ENCODE measurements at regions not wholly inside any gene's neighbourhood (a gene's known extent, or its start where the extent isn't known, plus 50 kb on each side); places are given as distances from the start of the nearest gene placed in this dataset.

DNA sequence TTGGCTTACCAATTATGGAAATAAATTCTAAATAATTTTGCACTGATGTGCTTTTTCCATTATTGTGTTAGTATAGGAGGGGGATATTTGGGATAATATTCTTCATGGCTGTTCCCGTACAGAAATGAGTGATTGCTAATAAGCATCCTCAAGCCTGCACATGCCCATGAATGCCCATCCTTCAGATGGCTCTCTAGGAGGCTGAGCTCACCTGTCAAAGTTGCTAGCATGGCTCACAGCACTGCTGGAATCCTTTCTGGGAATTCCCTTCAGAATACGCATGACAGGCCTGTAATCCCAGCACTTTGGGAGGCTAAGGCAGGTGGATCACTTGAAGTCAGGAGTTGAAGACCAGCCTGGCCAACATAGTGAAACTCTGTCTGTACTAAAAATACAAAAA lies 124.1 kb downstream of the NXNL2 start:
- DNase-seq, result no peak

DNA sequence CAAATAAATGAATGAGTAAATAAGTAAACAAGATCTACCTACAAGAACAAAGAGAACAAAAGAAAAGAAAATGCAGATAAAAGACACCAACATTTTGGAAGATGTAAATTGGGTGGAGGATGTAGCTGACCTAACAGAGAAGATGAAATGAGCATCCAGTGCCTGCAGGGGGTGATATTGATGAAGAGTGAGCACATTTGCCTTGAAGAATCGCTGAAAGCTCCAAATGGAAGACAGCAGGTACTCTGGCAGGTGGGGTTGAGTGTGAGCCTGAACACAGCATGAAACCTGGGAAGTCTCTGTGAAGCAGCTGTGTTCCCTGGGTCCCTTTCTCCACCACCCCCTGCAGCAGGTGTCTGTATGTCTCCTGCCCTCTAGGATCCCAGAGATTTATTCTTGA lies 125.6 kb downstream of the NXNL2 start:
- DNase-seq, result no peak

DNA sequence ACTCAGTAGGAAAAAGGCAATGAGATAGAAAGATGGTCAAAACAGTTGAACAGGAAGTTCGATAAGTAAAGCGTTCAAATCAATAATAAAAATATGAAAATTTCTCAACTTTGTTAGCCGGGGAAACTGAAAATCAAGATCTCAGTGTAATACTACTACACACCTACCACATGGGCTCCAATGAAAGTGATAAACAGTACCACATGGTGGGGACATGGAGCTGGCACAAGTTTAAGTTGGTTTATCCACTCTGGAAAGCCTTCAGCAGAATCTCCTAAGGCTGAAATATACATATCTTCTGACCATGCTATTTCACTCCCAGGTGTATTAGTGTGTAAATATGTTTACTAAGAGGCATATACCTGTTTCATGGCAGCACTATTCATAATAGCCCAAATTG lies 126.8 kb downstream of the NXNL2 start:
- no peak for DNase-seq

DNA sequence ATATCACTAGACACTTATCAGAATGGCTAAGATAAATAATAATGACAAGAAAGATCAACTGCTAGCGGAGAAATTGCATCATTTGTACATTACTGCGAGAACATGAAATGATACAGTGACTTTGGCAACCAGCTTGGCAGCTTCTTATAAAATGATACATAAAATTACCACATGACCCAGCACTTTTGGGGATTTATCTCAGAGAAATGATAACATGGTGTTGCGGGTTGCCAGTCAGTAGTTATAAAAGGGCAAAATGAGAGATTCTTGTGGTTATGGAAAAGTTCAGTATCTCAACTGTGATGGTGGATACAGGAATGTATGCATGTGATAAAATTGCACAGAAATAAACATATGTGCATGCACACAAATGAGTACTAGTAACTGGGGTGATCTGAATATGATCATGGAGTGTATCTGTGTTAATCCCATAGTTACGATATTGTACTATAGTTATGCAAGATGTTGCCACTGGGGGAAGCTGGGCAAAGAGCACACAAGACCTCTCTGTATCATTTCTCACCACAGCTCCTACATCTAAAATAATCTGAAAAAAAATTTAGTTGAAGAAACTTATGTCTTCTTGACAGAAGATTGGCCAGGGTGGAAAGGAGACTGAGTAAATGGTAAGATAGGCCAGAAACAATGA lies 128.9 kb downstream of the NXNL2 start:
- DNase-seq, result no peak

DNA sequence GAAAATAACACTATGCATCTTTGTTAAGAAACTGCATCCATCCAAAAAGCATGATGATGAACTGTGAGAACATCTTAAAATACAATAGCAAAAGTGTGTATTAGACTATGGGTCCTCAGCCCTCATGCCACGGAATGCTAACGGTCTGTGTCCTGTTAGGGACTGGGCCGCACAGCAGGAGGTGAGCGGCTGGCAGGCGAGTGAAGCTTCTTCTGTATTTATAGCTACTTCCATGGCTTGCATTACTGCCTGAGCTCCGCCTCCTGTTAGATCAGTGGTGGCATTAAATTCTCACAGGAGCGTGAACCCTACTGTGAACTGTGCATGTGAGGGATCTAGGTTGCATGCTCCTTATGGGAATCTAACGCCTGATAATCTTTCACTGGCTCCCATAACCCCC lies 129.8 kb downstream of the NXNL2 start:
- DNase-seq, result no peak

DNA sequence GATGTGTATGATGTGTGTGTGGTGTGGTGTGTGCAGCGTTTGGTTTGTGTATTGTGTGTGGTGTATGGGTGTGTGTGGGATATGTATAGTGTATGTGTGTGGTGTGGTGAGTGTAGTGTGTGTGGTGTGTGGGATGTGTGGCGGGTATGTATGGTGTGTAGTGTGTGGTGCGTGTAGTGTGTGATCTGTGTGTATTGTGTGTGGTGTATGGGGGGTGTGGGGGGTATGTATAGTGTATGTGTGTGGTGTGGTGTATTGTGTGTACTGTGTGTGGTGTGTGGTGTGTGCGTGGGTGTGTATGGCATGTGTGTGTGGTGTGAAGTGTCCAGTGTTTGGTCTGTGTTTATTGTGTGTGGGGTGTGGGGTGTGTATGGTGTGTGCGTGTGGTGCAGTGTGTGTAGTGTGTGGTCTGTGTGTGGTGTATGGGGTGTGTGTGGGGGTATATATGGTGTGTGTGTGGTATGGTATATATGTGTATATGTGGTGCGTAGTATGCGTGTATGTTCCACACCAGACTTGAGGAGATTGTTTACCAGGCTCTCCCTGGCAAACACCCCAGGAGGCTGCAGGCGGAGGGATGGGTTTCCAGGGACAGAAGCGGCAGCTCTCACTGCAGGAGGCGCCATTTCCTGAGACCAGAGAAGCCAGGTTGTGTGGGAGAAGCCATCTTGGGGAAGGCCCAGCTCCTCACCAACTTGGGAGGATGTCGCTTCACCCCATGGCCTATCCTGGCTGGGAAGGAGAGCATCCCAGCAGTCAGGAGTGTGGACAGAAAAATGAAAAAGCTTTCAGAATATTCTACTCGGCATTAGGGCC lies 138.1 kb downstream of the NXNL2 start:
- DNase-seq, result no peak

DNA sequence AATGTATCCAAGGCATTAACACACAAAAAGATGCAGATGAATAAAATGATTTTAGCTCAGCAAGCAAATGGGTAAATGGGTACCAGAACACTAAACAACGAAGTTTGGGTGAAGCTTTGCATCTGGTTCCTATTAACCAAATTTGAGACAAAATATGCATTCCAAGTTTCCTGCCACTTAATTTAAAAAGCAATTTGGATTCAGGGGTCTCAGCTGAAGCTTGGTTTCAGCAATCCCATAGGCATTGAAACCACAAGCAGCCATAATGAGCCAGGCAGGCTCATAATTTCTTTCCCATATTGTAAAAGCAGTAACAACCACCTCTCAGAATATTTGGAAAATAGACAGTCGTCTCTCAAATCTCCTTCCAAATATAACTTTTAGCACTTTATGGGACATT lies 138.9 kb downstream of the NXNL2 start:
- no peak for DNase-seq

DNA sequence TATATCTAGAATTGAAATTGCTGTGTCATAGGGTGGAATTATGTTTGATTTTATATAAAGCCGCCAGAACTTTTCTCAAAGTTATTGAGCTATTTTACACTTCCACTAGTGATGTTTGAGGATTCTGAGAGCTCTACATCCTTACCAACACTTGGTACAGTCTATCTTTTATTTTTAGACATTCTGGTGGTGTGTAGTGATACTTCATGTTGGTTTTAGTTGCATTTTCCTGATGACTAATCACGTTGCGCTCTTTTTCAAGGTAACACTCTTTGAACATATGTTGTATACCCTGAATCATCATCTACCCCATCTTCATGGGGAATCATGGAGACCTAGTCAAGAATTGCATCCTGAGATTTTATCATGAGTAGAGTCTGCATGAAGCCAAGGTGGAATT lies 141.7 kb downstream of the NXNL2 start:
- no peak for DNase-seq

DNA sequence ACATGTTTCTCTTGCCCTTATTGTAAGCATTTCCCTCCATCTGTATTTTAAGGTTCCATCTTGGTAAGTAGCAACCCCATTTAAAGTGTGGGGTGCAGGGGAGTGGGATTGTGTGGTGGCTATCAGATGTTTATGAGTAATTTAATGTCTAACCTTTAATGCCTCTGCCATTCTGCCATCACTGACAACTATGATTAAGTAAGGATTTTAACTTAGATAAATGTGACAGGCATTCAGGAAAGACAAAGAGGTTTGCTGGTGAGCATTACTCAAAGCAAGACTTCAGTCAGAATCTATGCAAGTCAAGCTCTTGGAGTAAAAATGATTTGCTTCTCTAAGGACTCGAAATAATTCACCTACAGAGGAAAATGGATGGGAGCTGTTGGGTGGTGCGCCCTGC lies 143.0 kb downstream of the NXNL2 start:
- no peak for DNase-seq

DNA sequence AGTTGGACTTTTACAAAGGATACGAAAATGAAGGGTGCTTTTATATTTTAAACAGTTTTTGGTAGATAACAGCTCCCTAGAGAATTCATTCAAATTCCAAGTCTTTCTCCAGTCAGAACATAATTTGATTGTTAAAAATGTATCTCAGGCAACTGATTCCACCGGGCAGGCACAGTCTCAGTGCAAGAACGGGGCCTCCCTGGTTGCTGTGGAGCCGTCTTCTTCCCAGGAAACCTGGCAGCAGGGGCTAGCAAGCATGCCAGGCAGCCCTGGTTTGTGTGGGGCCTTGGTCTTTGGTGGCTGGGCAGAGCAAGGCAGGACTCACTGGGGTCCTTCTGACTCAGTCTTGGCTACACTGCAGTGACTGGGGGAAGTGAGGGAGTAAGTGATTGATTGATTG lies 143.5 kb downstream of the NXNL2 start:
- no peak for DNase-seq

DNA sequence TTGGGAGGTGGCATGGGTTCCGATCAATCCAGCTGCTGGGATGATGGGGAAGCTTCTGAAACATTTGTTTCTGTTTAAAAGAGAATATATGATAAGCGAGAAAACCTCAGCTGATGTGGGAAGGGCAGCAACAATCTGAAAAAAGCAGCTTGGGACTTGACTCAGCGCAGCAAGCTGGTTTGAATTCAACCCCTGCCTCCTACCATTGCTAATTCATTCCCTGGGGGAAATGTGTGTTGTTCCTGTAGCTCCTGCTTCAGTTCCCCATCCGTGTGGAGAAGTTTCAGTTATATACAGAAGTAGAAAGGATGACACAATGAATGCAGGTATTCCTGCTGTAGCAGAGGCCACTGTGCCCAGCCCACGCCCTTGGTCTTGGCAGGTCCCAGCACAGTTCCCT lies 145.1 kb downstream of the NXNL2 start:
- DNase-seq, result no peak

DNA sequence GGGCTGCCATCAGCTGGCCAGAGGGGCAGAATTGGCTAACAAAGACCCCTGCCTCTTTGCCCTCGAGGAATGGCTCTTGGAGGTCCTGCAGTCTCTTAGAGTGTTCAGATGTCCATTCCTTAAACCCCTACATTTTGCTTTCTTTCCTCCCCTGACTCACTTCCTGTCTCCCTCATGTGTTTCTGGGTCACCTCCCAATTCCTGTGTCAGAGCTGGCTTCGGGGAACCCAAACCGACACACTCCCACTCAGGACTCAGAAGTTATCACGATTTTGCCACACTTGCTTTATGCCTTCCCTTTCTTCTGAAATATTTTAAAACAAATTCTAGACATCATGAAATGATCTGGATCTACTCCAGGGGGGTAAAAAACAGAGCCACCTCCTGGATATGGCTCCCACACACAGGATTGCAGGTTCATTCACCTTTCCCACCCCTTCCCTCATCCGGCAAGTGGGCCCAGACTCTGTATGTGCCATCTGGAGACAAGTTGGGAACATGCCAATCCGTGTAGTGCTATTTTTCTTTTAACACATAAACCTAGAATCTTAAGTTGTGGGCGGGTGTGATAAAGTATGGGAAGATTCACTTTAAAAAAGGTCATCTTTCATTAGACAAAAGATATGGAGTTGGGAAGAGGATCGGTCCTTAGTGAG lies 145.7 kb downstream of the NXNL2 start:
- DNase-seq, result no peak

DNA sequence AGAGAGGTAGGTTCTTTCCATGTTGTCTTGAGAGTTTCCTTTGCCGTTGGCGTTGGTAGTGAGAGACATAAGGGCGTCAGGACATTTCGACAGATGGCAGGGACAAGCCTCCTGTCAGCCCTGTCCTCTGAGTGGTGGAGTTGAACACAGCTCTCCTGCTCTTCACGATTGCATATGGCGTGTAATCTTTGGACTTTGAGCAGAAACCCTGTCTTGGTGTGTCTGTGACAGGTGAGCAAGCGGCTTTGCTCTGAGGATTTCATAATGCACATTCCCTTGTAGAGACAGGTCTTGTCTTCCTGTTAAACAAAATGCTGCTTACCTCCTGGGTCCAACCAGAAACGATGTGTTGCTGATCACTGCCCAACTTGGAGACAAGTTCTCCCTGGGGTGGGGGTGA lies 146.5 kb downstream of the NXNL2 start:
- no peak for DNase-seq

DNA sequence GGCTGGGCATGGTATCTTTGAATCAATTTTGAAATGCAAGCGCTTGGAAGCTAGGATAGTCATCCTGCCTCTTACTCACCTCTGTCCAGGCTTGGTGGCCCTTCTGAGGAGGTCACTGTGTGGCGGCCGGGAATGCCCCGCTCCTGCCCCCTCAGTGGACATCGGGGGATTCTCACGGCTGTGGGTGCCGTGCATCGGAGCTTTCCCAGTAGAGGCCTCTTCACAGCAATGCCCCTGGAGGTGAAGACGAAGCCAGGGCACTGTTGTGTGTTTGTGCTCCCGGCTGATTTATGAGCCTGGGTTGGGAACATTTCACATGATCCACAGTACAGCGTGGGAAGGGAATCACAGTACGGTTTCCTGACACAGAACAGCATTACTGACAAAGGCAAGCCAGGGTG lies 147.5 kb downstream of the NXNL2 start:
- DNase-seq, result no peak

DNA sequence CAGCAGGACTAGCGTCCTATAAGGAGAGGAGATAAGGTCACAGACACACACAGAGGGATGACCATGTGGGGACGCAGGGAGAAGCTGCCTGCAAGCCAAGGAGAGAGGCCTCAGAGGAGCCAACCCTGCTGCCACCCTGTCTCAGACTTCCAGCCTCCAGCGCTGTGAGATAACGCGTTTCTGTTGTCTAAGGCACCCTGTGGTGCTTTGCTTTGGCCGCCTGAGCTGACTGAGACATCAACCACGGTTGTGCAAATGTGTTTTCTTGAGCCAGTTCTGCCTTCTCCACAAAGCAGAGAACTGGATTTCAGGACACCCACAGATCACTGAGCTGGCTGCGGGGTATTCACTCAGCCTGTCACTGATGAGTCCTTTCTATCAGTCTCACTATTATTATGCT lies 149.1 kb downstream of the NXNL2 start:
- DNase-seq, result no peak

DNA sequence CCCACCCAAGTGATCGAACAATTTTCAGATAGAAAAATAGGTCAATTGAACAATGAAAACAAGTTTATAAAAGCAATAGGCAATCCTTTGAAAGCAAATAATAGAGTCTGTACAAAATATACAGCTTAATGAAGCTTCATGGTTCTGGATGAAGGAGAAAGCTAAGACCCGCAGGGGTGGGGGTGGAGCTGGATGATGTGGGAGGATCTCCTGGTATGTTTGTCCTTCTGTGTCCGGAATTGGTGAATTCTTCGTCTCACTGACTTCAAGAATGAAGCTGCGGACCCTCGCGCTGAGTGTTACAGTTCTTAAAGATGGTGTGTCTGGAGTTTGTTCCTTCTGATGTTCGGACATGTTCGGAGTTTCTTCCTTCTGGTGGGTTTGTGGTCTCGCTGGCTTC lies 149.9 kb downstream of the NXNL2 start:
- no peak for DNase-seq

DNA sequence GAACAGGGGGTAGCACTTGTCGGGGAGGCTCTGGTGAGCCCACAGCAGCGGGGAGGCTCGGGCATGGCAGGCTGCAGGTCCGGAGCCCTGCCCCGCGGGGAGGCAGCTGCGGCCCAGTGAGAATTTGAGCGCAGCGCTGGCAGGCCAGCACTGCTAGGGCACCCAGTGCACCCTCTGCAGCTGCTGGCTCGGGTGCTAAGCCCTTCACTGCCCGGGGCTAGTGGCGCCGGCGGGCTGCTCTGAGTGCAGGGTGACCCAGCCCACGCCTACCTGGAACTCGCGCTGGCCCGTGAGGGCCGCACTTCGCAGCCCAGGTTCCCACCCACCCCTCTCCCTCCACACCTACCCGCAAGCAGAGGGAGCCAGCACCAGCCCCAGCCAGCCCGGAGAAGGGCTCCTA lies 151.0 kb downstream of the NXNL2 start:
- DNase-seq, result no peak

DNA sequence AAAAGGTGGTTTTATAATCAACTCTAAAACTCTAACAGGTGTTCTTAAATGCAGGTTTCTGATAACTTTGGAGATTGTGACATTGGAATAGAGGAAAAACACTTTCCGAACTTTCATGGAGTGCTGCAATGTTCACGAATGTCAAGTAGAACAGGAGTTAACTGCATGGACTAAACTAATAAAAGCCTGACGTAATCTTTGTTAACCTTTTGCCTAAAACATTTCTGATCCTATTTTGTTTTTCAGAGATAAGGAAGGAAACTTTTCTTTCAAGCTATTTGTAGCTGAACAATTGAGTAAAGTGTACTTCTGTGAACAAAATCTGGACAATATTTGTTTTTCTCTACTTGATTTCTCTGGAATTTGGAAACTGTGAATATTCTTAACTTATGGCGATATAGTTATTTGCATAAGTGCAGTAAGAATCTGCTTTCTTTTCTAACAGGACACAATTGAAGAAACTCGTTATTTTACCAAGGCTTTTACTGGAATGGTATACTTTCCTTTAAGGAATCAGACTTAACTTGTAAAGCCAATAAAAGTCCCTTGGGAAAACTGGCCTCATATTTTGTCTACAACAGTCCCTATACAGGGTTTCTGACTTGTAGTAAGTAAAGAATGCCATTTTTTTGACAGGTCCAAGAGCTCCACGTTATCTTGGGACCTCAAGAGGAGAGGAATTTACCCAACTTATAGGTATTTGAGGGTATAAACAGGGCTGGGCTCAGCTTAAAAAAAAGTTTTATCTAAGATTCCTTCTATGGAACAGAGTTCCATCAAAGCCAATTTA lies 154.7 kb downstream of the NXNL2 start:
- no peak for DNase-seq

DNA sequence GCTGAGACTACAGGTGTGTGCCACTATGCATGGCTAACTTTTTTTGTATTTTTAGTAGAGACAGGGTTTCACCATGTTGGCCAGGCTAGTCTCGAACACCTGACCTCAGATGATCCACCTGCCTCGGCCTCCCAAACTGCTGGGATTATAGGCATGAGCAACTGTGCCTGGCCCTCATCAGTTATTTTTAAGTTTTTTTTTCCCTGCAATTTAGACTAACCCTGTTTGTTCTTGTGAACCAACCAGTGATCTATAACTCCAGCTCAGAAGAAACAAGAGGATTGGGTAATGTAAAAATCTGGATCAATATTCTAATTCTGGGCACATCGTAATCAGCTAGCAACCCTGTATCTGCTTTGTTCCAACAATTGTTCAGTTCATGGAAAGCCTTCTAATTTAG lies 155.7 kb downstream of the NXNL2 start:
- no peak for DNase-seq

DNA sequence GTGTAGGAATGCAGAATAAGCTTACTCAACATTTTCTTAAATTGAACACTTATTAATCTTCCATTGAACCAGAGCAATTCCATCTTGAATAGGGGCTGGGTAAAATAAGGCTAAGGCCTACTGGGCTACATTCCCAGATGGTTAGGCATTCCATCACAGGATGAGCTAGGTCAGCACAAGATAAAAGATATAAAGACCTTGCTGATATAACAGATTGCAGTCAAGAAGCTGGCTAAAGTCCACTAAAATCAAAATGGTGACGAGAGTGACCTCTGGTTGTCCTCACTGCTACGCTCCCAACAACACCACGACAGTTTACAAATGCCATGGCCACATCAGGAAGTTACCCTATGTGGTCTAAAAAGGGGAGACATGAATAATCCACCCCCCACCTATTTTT lies 156.1 kb downstream of the NXNL2 start:
- DNase-seq, result no peak

DNA sequence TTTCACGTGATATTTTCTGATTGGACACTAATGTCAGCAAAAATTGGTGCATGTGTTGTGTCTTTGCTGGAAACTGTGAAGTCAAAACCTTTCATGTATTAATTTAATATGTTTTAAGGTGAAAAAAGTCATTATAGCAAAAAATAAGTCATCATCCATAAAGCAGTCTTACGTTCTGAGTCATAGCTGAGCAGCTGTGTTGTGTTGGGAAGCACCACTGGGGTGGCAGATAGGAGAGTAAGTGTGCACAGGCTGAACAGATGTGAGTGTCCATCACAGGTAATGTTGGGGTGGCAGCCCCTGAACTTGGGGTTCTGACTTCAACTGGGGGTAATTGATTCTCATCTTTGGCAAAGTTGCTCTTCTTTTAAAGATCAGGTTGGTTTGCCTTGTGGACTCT lies 156.8 kb downstream of the NXNL2 start:
- DNase-seq, result no peak

DNA sequence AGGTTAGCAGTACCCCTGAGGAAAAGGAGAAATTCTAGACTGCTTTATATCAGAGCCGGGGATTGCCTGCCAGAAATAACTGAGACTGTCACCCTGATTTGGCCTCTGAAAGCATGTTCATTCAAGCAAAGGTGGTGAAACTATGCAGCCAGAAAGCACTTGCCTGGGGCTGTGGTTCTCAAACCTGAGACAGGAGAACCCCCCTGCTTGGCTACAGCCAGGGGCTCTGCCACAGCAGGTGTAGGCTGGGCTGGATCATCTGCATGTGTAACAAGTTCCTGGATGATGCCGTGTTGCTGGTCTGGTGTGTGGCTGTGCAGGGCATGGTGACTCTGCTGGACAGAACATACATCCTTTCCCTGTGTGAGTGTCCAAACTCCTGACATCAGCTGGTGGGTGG lies 157.8 kb downstream of the NXNL2 start:
- no peak for DNase-seq

DNA sequence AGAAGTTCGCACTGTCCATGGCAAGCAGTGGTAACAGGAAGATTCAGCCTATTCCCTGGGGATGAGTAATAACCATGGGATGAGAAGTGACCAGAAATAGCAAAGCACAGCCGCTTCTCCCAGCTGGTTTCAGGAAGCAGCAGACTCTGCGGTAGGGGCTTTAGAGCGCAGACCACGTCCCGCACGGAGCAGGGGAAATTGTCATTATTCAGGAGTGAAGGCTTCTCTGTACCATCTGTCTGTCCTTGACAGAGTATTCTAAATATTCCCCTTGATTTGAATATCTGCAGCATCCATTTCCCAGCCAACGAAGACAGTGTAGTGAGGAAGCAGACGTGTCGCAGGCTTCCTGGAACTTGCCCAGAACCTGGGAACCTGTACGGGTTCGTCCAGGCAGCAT lies 159.6 kb downstream of the NXNL2 start:
- no peak for DNase-seq

DNA sequence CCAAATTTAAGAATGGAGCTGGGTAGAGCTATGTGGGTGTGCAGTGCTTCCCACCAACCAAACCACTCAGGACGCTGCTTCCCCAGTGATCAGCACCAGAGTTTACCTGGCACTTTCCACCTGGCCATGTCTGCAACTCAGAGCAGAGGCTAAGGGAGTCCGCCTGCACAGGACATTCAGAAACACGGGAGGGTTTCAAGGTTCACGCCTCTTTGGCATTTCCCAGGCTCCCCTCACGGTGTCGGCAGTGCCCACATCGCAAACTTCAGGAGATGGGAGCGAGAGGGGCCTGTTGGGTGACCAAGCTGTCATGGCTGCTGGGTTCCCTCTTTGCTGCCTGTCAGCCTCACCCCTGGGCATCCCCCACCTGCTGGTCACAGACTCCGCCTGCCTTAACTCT lies 161.5 kb downstream of the NXNL2 start:
- DNase-seq, result no peak
